K562 (cell line): ENCODE measurements at regions not wholly inside any gene's neighbourhood (a gene's known extent, or its start where the extent isn't known, plus 50 kb on each side); places are given as distances from the start of the nearest gene placed in this dataset.

ENCODE experiments used
- ATAC-seq: fragments of 200-7000 bp; cut with Tn5 transposase; 3 replicates; pipeline ENCODE4 v1.9.1; 2020; ENCODE audit warnings: moderate library complexity
- BruUV-seq: library from RNA; stranded (reverse); fragments of 400-500 nt; replicated peaks from 2 replicates; lab custom pipeline; 2021; lab: Mats Ljungman, UMichigan
- CTCF ChIA-PET: fragments of 300-600 bp; formaldehyde crosslinking; extraction: SDS; loops from one replicate; lab custom pipeline; 2021; ENCODE audit warnings: low intra/inter-chr PET ratio; lab: Yijun Ruan, JAX
- POLR2A ChIA-PET: fragments of 300-600, 350-650 bp; sonication (Branson Sonifier 250); formaldehyde crosslinking; extraction: SDS; loops from one replicate; lab custom pipeline; 2021; ENCODE audit warnings: antibody characterized with exemption, inconsistent platforms; lab: Yijun Ruan, JAX
- DNase-seq, 4 experiments: peaks; one replicate each; pipeline versions ENCODE4 v3.0.0 to v3.0.0-alpha.2; 2011 to 2018; ENCODE audit warnings: low spot score in 3 of 4, mixed read lengths in 3 of 4; ENCODE audit errors: extremely low read depth in 1 of 4
- FAIRE-seq: peaks from 2 replicates; lab custom pipeline; 2011; peaks lifted over from hg19 to GRCh38; lab: Jason Lieb, UNC
- H2AFZ ChIP-seq: 2 replicates; pipeline ENCODE4 v1.6.0; 2011; ENCODE audit warnings: low read depth, low read length, control low read depth, inconsistent platforms
- H3K27ac ChIP-seq: fragments of 200-600 bp; 3 replicates; pipeline ENCODE4 v1.8.0; 2011; ENCODE audit warnings: low read depth, mild to moderate bottlenecking, control low read depth, inconsistent platforms, low read length, moderate library complexity, mixed read lengths; ENCODE audit errors: extremely low read depth
- H3K27me3 ChIP-seq, 2 experiments: fragments of 300-600 bp in 1 of 2; 2 replicates in 1 of 2; 3 replicates in 1 of 2; pipeline versions ENCODE4 v1.6.0 to v1.8.0; 2011; ENCODE audit warnings: inconsistent platforms in 2 of 2, low read length in 2 of 2, mild to moderate bottlenecking in 1 of 2, mixed read lengths in 1 of 2, moderate library complexity in 1 of 2; ENCODE audit not compliant: control insufficient read depth in 2 of 2, insufficient read depth in 2 of 2
- H3K36me3 ChIP-seq: fragments of 300-600 bp; 3 replicates; pipeline ENCODE4 v1.8.0; 2011; ENCODE audit warnings: mild to moderate bottlenecking, low read length, inconsistent platforms; ENCODE audit not compliant: control insufficient read depth, insufficient read depth
- H3K4me1 ChIP-seq, 2 experiments: fragments of 200-600 bp in 1 of 2; replicated peaks in 1 of 2; 2 replicates in 1 of 2; 3 replicates in 1 of 2; pipeline versions ENCODE4 v1.5.1 to v1.8.0; 2011; ENCODE audit warnings: inconsistent platforms in 2 of 2, low read length in 2 of 2, mild to moderate bottlenecking in 1 of 2, mixed read lengths in 1 of 2, moderate library complexity in 1 of 2; ENCODE audit not compliant: control insufficient read depth in 2 of 2, insufficient read depth in 2 of 2
- H3K4me2 ChIP-seq: 2 replicates; pipeline ENCODE4 v1.6.1; 2011; ENCODE audit warnings: low read length, control low read depth, inconsistent platforms, mixed read lengths; ENCODE audit not compliant: insufficient read depth
- H3K4me3 ChIP-seq: fragments of 200-600 bp; sonication (generic), shearing (Covaris generic); 2 replicates; pipeline ENCODE4 v1.5.1; 2016; ENCODE audit warnings: control low read depth, inconsistent platforms
- H3K79me2 ChIP-seq: fragments of 200-600 bp; 3 replicates; pipeline ENCODE4 v1.8.0; 2011; ENCODE audit warnings: low read length, inconsistent platforms; ENCODE audit not compliant: control insufficient read depth, insufficient read depth
- H3K9ac ChIP-seq, 2 experiments: 2 replicates each; pipeline versions ENCODE4 v1.6.0 to v1.6.1; 2011; ENCODE audit warnings: low read depth in 2 of 2, low read length in 2 of 2, control low read depth in 1 of 2, inconsistent platforms in 1 of 2, mild to moderate bottlenecking in 1 of 2, mixed read lengths in 1 of 2; ENCODE audit not compliant: insufficient read depth in 1 of 2
- H3K9me1 ChIP-seq: one replicate; pipeline ENCODE4 v1.6.0; 2011; ENCODE audit warnings: inconsistent platforms, mild to moderate bottlenecking, low read length, moderate library complexity; ENCODE audit not compliant: control insufficient read depth, insufficient read depth
- H3K9me3 ChIP-seq: replicated peaks from 2 replicates; pipeline ENCODE4 v1.5.1; 2011; ENCODE audit warnings: low read depth, low read length, inconsistent platforms; ENCODE audit not compliant: control insufficient read depth, insufficient read depth
- H4K20me1 ChIP-seq: replicated peaks from 2 replicates; pipeline ENCODE4 v1.6.1; 2011; ENCODE audit warnings: low read length, inconsistent platforms, mixed read lengths; ENCODE audit not compliant: control insufficient read depth, insufficient read depth
- NFIC ChIP-seq: fragments of 450-650 bp; IDR thresholded peaks from 2 replicates; pipeline ENCODE4 v1.6.1; 2017; ENCODE audit warnings: mild to moderate bottlenecking, inconsistent platforms
- ZNF41 ChIP-seq: fragments of 250-450 bp; sonication (Bioruptor Pico); conservative IDR thresholded peaks from 2 replicates; pipeline ENCODE4 v1.4.0; 2020; ENCODE audit warnings: mild to moderate bottlenecking
- WGBS: fragments of 100-300 bp; shearing (Covaris generic); methylation state at CpG from one replicate; pipeline ENCODE4 v1.1.6; 2016; ENCODE audit warnings: low coverage, mixed read lengths; ENCODE audit not compliant: insufficient coverage; ENCODE audit errors: missing lambda C conversion rate; 5-methylcytosine and 5-hydroxymethylcytosine counted together
- in situ Hi-C: fragments of 300-500 bp; cut with MboI; formaldehyde crosslinking; loops from 4 replicates; pipeline ENCODE4 v1.15.0; 2018; ENCODE audit warnings: inconsistent platforms, mixed read lengths
- intact Hi-C: fragments of 100-400 bp; cut with micrococcal nuclease; formaldehyde crosslinking; loops from 2 replicates; pipeline ENCODE4 v1.14.2; 2022
- TF ChIP-seq, protein P1 (sequence below): sonication (generic); formaldehyde crosslinking; IDR thresholded peaks from 2 replicates; pipeline ENCODE4 v1.5.0; 2020; ENCODE audit warnings: missing genetic modification reagents

DNA sequence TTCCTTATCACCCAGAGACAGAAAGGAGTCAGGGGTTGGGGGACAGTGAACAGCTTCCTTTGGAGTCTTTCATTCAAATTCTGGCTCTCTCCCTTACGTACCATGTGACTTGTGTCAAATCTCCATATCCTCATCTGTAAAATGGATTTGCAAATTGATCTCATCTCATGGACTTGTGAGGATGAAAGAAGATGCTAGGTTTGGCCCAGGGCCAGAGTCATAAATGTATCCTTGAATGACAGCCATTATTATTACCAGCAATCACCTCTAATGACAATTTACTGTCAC is 67.8 kb upstream of the POLG start:
- no peaks in the 10 kb centered on the region for H3K9me3 ChIP-seq
- H3K4me2 ChIP-seq: no peak overlapping the region
- in situ Hi-C loops (no loop called here), intact Hi-C loops (no loop called here)
- H3K4me3 ChIP-seq: no peak overlapping the region
- peaks cover 0 to 26% of the 10 kb centered on the region in 2 experiments; a peak in 3 of 5 replicates for H3K4me1 ChIP-seq
- ChIA-PET CTCF (no interaction called here), POLR2A (interaction anchor here (0.6 to 0.7 kb wide), 2 partner anchors 33 to 530 kb away, joined by 3 to 5 read pairs; no protein-coding TSS in a partner anchor)
- no peaks in the 10 kb centered on the region for H3K36me3 ChIP-seq
- peaks cover 3% of the 10 kb centered on the region; the same call in 1 of the 2 replicates for H4K20me1 ChIP-seq
- no peaks in the 10 kb centered on the region for H3K79me2 ChIP-seq
- ATAC-seq (no peak), DNase-seq (no peak), FAIRE-seq (no peak)
- H3K9me1 ChIP-seq: no peaks in the 10 kb centered on the region
- H3K27ac ChIP-seq: no peak overlapping the region
- H2AFZ ChIP-seq: no peak overlapping the region
- H3K27me3 ChIP-seq: peaks cover 27 to 43% of the 10 kb centered on the region in 2 experiments
- H3K9ac ChIP-seq: no peak overlapping the region
- TF ChIP-seq ZNF41 (no peak), NFIC (peak; percentile 34; the same call in 1 of the 2 replicates)
- TF ChIP-seq, protein P1, sequence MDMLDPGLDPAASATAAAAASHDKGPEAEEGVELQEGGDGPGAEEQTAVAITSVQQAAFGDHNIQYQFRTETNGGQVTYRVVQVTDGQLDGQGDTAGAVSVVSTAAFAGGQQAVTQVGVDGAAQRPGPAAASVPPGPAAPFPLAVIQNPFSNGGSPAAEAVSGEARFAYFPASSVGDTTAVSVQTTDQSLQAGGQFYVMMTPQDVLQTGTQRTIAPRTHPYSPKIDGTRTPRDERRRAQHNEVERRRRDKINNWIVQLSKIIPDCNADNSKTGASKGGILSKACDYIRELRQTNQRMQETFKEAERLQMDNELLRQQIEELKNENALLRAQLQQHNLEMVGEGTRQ (CRISPR knock-in tag): 0 out of 2 replicates have a peak, but pooled peaks have one; percentile 2
- BruUV-seq: no TSS peak
- WGBS: 0% methylated on average over 1 of the region's 1 CpG
